K562 (cell line): ENCODE measurements at regions not wholly inside any gene's neighbourhood (a gene's known extent, or its start where the extent isn't known, plus 50 kb on each side); places are given as distances from the start of the nearest gene placed in this dataset.

ENCODE experiments used
- ATAC-seq: fragments of 200-7000 bp; cut with Tn5 transposase; 3 replicates; pipeline ENCODE4 v1.9.1; 2020; ENCODE audit warnings: moderate library complexity
- BruUV-seq: library from RNA; stranded (reverse); fragments of 400-500 nt; replicated peaks from 2 replicates; lab custom pipeline; 2021; lab: Mats Ljungman, UMichigan
- CTCF ChIA-PET: fragments of 300-600 bp; formaldehyde crosslinking; extraction: SDS; loops from one replicate; lab custom pipeline; 2021; ENCODE audit warnings: low intra/inter-chr PET ratio; lab: Yijun Ruan, JAX
- POLR2A ChIA-PET: fragments of 300-600, 350-650 bp; sonication (Branson Sonifier 250); formaldehyde crosslinking; extraction: SDS; loops from one replicate; lab custom pipeline; 2021; ENCODE audit warnings: antibody characterized with exemption, inconsistent platforms; lab: Yijun Ruan, JAX
- DNase-seq, 4 experiments: peaks; one replicate each; pipeline versions ENCODE4 v3.0.0 to v3.0.0-alpha.2; 2011 to 2018; ENCODE audit warnings: low spot score in 3 of 4, mixed read lengths in 3 of 4; ENCODE audit errors: extremely low read depth in 1 of 4
- FAIRE-seq: peaks from 2 replicates; lab custom pipeline; 2011; peaks lifted over from hg19 to GRCh38; lab: Jason Lieb, UNC
- H2AFZ ChIP-seq: 2 replicates; pipeline ENCODE4 v1.6.0; 2011; ENCODE audit warnings: low read depth, low read length, control low read depth, inconsistent platforms
- H3K27ac ChIP-seq: fragments of 200-600 bp; 3 replicates; pipeline ENCODE4 v1.8.0; 2011; ENCODE audit warnings: low read depth, mild to moderate bottlenecking, control low read depth, inconsistent platforms, low read length, moderate library complexity, mixed read lengths; ENCODE audit errors: extremely low read depth
- H3K27me3 ChIP-seq, 2 experiments: fragments of 300-600 bp in 1 of 2; 2 replicates in 1 of 2; 3 replicates in 1 of 2; pipeline versions ENCODE4 v1.6.0 to v1.8.0; 2011; ENCODE audit warnings: inconsistent platforms in 2 of 2, low read length in 2 of 2, mild to moderate bottlenecking in 1 of 2, mixed read lengths in 1 of 2, moderate library complexity in 1 of 2; ENCODE audit not compliant: control insufficient read depth in 2 of 2, insufficient read depth in 2 of 2
- H3K36me3 ChIP-seq: fragments of 300-600 bp; 3 replicates; pipeline ENCODE4 v1.8.0; 2011; ENCODE audit warnings: mild to moderate bottlenecking, low read length, inconsistent platforms; ENCODE audit not compliant: control insufficient read depth, insufficient read depth
- H3K4me1 ChIP-seq, 2 experiments: fragments of 200-600 bp in 1 of 2; replicated peaks in 1 of 2; 2 replicates in 1 of 2; 3 replicates in 1 of 2; pipeline versions ENCODE4 v1.5.1 to v1.8.0; 2011; ENCODE audit warnings: inconsistent platforms in 2 of 2, low read length in 2 of 2, mild to moderate bottlenecking in 1 of 2, mixed read lengths in 1 of 2, moderate library complexity in 1 of 2; ENCODE audit not compliant: control insufficient read depth in 2 of 2, insufficient read depth in 2 of 2
- H3K4me2 ChIP-seq: 2 replicates; pipeline ENCODE4 v1.6.1; 2011; ENCODE audit warnings: low read length, control low read depth, inconsistent platforms, mixed read lengths; ENCODE audit not compliant: insufficient read depth
- H3K4me3 ChIP-seq: fragments of 200-600 bp; sonication (generic), shearing (Covaris generic); 2 replicates; pipeline ENCODE4 v1.5.1; 2016; ENCODE audit warnings: control low read depth, inconsistent platforms
- H3K79me2 ChIP-seq: fragments of 200-600 bp; 3 replicates; pipeline ENCODE4 v1.8.0; 2011; ENCODE audit warnings: low read length, inconsistent platforms; ENCODE audit not compliant: control insufficient read depth, insufficient read depth
- H3K9ac ChIP-seq, 2 experiments: 2 replicates each; pipeline versions ENCODE4 v1.6.0 to v1.6.1; 2011; ENCODE audit warnings: low read depth in 2 of 2, low read length in 2 of 2, control low read depth in 1 of 2, inconsistent platforms in 1 of 2, mild to moderate bottlenecking in 1 of 2, mixed read lengths in 1 of 2; ENCODE audit not compliant: insufficient read depth in 1 of 2
- H3K9me1 ChIP-seq: one replicate; pipeline ENCODE4 v1.6.0; 2011; ENCODE audit warnings: inconsistent platforms, mild to moderate bottlenecking, low read length, moderate library complexity; ENCODE audit not compliant: control insufficient read depth, insufficient read depth
- H3K9me3 ChIP-seq: replicated peaks from 2 replicates; pipeline ENCODE4 v1.5.1; 2011; ENCODE audit warnings: low read depth, low read length, inconsistent platforms; ENCODE audit not compliant: control insufficient read depth, insufficient read depth
- H4K20me1 ChIP-seq: replicated peaks from 2 replicates; pipeline ENCODE4 v1.6.1; 2011; ENCODE audit warnings: low read length, inconsistent platforms, mixed read lengths; ENCODE audit not compliant: control insufficient read depth, insufficient read depth
- ARNT ChIP-seq, 2 experiments: fragments of 450-650 bp; IDR thresholded peaks; 2 replicates each; pipeline ENCODE4 v1.6.1; 2016; ENCODE audit warnings: mild to moderate bottlenecking in 1 of 2
- EP400 ChIP-seq: fragments of 450-650 bp; IDR thresholded peaks from 2 replicates; pipeline ENCODE4 v1.6.1; 2017; ENCODE audit warnings: antibody characterized with exemption, mild to moderate bottlenecking, moderate library complexity
- GATAD2A ChIP-seq: fragments of 450-650 bp; IDR thresholded peaks from 2 replicates; pipeline ENCODE4 v1.6.1; 2017
- HIVEP1 ChIP-seq: fragments of 250-450 bp; sonication (Bioruptor Pico); IDR thresholded peaks from 2 replicates; pipeline ENCODE4 v1.4.0; 2020; ENCODE audit warnings: mild to moderate bottlenecking
- KLF13 ChIP-seq: fragments of 450-650 bp; IDR thresholded peaks from 2 replicates; pipeline ENCODE4 v1.6.1; 2016; ENCODE audit warnings: missing genetic modification characterization, low read depth, mild to moderate bottlenecking, missing compliant biosample characterization, moderate library complexity, borderline replicate concordance
- ZC3H8 ChIP-seq: fragments of 450-650 bp; IDR thresholded peaks from 2 replicates; pipeline ENCODE4 v1.6.1; 2017
- ZNF316 ChIP-seq: fragments of 450-650 bp; IDR thresholded peaks from 2 replicates; pipeline ENCODE4 v1.6.1; 2016
- ZNF444 ChIP-seq: fragments of 250-450 bp; sonication (Bioruptor Pico); IDR thresholded peaks from 2 replicates; pipeline ENCODE4 v1.4.0; 2020; ENCODE audit warnings: mild to moderate bottlenecking, moderate library complexity
- ZNF717 ChIP-seq: fragments of 250-450 bp; sonication (Bioruptor Pico); IDR thresholded peaks from 2 replicates; pipeline ENCODE4 v1.5.0; 2021
- WGBS: fragments of 100-300 bp; shearing (Covaris generic); methylation state at CpG from one replicate; pipeline ENCODE4 v1.1.6; 2016; ENCODE audit warnings: low coverage, mixed read lengths; ENCODE audit not compliant: insufficient coverage; ENCODE audit errors: missing lambda C conversion rate; 5-methylcytosine and 5-hydroxymethylcytosine counted together
- in situ Hi-C: fragments of 300-500 bp; cut with MboI; formaldehyde crosslinking; loops from 4 replicates; pipeline ENCODE4 v1.15.0; 2018; ENCODE audit warnings: inconsistent platforms, mixed read lengths
- intact Hi-C: fragments of 100-400 bp; cut with micrococcal nuclease; formaldehyde crosslinking; loops from 2 replicates; pipeline ENCODE4 v1.14.2; 2022
- TF ChIP-seq, protein P1 (sequence below): fragments of 450-650 bp; IDR thresholded peaks from 2 replicates; pipeline ENCODE4 v1.6.1; 2018; ENCODE audit not compliant: partially characterized antibody
- TF ChIP-seq, protein P2 (sequence below): fragments of 200-800 bp; sonication (Bioruptor generic); IDR thresholded peaks from 2 replicates; pipeline ENCODE4 v1.6.1; 2016; ENCODE audit warnings: missing genetic modification characterization, missing compliant biosample characterization
- TF ChIP-seq, protein P3 (sequence below): fragments of 250-450 bp; sonication (Bioruptor Pico); IDR thresholded peaks from 2 replicates; pipeline ENCODE4 v1.5.0; 2020; ENCODE audit warnings: mild to moderate bottlenecking, borderline replicate concordance

DNA sequence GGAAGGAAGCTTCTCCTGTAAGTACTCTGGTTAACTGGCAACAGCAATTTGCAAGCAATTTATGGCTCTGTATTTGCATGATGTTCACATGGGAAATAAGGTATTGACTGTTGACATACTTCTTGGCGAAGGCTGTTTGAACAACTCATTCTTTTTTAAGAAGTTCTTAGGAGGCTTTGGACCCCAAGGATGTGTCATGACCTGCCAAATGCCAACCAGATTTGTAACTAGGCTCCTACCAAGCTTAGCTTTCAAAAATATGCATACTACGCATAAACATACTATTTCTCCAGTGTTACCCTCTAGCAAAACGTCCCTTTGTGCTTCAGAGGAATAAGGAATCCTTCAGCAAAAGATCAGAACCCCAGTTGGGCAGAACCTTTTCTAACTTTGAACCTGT is 165.2 kb upstream of the MSX2 start (continued):
- TF ChIP-seq, protein P1, sequence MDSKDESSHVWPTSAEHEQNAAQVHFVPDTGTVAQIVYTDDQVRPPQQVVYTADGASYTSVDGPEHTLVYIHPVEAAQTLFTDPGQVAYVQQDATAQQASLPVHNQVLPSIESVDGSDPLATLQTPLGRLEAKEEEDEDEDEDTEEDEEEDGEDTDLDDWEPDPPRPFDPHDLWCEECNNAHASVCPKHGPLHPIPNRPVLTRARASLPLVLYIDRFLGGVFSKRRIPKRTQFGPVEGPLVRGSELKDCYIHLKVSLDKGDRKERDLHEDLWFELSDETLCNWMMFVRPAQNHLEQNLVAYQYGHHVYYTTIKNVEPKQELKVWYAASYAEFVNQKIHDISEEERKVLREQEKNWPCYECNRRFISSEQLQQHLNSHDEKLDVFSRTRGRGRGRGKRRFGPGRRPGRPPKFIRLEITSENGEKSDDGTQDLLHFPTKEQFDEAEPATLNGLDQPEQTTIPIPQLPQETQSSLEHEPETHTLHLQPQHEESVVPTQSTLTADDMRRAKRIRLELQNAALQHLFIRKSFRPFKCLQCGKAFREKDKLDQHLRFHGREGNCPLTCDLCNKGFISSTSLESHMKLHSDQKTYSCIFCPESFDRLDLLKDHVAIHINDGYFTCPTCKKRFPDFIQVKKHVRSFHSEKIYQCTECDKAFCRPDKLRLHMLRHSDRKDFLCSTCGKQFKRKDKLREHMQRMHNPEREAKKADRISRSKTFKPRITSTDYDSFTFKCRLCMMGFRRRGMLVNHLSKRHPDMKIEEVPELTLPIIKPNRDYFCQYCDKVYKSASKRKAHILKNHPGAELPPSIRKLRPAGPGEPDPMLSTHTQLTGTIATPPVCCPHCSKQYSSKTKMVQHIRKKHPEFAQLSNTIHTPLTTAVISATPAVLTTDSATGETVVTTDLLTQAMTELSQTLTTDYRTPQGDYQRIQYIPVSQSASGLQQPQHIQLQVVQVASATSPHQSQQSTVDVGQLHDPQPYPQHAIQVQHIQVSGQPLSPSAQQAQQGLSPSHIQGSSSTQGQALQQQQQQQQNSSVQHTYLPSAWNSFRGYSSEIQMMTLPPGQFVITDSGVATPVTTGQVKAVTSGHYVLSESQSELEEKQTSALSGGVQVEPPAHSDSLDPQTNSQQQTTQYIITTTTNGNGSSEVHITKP, result no peak

DNA sequence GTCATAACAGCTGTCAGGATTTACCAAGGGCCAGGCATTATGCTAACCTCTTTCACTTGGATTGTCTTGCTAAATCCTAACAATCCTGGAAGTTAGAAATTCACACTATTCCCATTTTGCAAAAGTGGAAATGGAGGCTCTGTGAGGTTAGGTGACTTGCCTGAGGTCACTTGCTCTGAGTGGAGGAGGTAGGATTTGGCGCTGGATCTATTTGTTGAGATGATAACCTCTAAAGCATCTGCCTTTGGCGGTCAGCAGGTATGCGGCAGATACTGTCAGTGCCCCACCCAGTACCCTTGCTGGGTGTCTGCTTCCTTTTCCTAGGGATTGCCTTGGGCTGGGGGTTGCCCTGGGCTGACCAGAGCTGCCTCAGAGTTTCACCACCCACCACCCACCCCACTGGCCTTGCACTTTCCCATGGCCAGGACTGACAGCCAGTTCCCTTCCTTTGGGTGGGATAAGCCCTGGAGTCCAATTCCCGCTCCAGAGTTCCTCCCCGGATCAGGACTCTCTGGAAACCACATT is 164.8 kb upstream of the MSX2 start:
- Histone ChIP-seq H3K27me3 (peaks cover 11 to 25% of the 10 kb centered on the region in 2 experiments; a peak in 3 of 5 replicates), H3K9me3 (peaks cover 2% of the 10 kb centered on the region; the same call in 1 of the 2 replicates), H3K4me3 (no peak overlapping the region), H3K4me2 (no peak overlapping the region), H3K9me1 (no peaks in the 10 kb centered on the region), H3K4me1 (no peaks in the 10 kb centered on the region), H2AFZ (no peak overlapping the region), H3K36me3 (no peaks in the 10 kb centered on the region), H3K9ac (no peak overlapping the region), H3K79me2 (no peaks in the 10 kb centered on the region), H4K20me1 (no peaks in the 10 kb centered on the region), H3K27ac (no peak overlapping the region)
- in situ Hi-C loops, result no loop called here
- no peak for ATAC-seq
- intact Hi-C loops, result no loop called here
- no peak for DNase-seq
- no TSS peak for BruUV-seq
- POLR2A ChIA-PET, result no interaction called here
- CTCF ChIA-PET, result no interaction called here
- FAIRE-seq, result no peak
- 0% methylated on average over 5 of the region's 5 CpGs for WGBS
- TF ChIP-seq ZNF717 (CRISPR knock-in tag), result no peak
- no peak for TF ChIP-seq ZC3H8
- TF ChIP-seq KLF13 (tag), result no peak
- TF ChIP-seq EP400, result no peak
- TF ChIP-seq, protein P2, sequence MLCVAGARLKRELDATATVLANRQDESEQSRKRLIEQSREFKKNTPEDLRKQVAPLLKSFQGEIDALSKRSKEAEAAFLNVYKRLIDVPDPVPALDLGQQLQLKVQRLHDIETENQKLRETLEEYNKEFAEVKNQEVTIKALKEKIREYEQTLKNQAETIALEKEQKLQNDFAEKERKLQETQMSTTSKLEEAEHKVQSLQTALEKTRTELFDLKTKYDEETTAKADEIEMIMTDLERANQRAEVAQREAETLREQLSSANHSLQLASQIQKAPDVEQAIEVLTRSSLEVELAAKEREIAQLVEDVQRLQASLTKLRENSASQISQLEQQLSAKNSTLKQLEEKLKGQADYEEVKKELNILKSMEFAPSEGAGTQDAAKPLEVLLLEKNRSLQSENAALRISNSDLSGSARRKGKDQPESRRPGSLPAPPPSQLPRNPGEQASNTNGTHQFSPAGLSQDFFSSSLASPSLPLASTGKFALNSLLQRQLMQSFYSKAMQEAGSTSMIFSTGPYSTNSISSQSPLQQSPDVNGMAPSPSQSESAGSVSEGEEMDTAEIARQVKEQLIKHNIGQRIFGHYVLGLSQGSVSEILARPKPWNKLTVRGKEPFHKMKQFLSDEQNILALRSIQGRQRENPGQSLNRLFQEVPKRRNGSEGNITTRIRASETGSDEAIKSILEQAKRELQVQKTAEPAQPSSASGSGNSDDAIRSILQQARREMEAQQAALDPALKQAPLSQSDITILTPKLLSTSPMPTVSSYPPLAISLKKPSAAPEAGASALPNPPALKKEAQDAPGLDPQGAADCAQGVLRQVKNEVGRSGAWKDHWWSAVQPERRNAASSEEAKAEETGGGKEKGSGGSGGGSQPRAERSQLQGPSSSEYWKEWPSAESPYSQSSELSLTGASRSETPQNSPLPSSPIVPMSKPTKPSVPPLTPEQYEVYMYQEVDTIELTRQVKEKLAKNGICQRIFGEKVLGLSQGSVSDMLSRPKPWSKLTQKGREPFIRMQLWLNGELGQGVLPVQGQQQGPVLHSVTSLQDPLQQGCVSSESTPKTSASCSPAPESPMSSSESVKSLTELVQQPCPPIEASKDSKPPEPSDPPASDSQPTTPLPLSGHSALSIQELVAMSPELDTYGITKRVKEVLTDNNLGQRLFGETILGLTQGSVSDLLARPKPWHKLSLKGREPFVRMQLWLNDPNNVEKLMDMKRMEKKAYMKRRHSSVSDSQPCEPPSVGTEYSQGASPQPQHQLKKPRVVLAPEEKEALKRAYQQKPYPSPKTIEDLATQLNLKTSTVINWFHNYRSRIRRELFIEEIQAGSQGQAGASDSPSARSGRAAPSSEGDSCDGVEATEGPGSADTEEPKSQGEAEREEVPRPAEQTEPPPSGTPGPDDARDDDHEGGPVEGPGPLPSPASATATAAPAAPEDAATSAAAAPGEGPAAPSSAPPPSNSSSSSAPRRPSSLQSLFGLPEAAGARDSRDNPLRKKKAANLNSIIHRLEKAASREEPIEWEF (CRISPR knock-in tag), result no peak
- no peak for TF ChIP-seq ZNF316
- TF ChIP-seq HIVEP1 (CRISPR knock-in tag), result no peak
- TF ChIP-seq ZNF444, result no peak
- TF ChIP-seq ARNT (IDR thresholded peaks at IDR 0.05), result no peak
- TF ChIP-seq, protein P3, sequence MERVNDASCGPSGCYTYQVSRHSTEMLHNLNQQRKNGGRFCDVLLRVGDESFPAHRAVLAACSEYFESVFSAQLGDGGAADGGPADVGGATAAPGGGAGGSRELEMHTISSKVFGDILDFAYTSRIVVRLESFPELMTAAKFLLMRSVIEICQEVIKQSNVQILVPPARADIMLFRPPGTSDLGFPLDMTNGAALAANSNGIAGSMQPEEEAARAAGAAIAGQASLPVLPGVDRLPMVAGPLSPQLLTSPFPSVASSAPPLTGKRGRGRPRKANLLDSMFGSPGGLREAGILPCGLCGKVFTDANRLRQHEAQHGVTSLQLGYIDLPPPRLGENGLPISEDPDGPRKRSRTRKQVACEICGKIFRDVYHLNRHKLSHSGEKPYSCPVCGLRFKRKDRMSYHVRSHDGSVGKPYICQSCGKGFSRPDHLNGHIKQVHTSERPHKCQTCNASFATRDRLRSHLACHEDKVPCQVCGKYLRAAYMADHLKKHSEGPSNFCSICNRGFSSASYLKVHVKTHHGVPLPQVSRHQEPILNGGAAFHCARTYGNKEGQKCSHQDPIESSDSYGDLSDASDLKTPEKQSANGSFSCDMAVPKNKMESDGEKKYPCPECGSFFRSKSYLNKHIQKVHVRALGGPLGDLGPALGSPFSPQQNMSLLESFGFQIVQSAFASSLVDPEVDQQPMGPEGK (CRISPR knock-in tag), result no peak
- no peak for TF ChIP-seq GATAD2A
